HepG2 (cell line): ENCODE measurements at regions not wholly inside any gene's neighbourhood (a gene's known extent, or its start where the extent isn't known, plus 50 kb on each side); places are given as distances from the start of the nearest gene placed in this dataset.

Source experiments
- DPF2 ChIP-seq: sonication (generic); formaldehyde crosslinking; IDR thresholded peaks from 2 replicates; pipeline ENCODE4 v1.4.0; 2020; ENCODE audit warnings: mild to moderate bottlenecking, low read depth, missing genetic modification reagents, borderline replicate concordance
- EEA1 ChIP-seq: sonication (generic); formaldehyde crosslinking; IDR thresholded peaks from 2 replicates; pipeline ENCODE4 v1.5.1; 2020; ENCODE audit warnings: mild to moderate bottlenecking, missing genetic modification reagents, borderline replicate concordance
- FLYWCH1 ChIP-seq: sonication (generic); formaldehyde crosslinking; IDR thresholded peaks from 2 replicates; pipeline ENCODE4 v1.8.1; 2023; ENCODE audit warnings: mild to moderate bottlenecking, missing genetic modification reagents
- KLF6 ChIP-seq: IDR thresholded peaks from 2 replicates; pipeline ENCODE4 v1.8.0; 2016; ENCODE audit warnings: missing biosample characterization, missing genetic modification reagents
- KMT2A ChIP-seq: sonication (generic); formaldehyde crosslinking; IDR thresholded peaks from 2 replicates; pipeline ENCODE4 v1.4.0; 2020; ENCODE audit warnings: missing genetic modification reagents
- MED13 ChIP-seq: sonication (generic); formaldehyde crosslinking; IDR thresholded peaks from 2 replicates; pipeline ENCODE4 v1.5.0; 2020; ENCODE audit warnings: missing genetic modification reagents
- NFE2L1 ChIP-seq: sonication (generic); formaldehyde crosslinking; IDR thresholded peaks from 2 replicates; pipeline ENCODE4 v1.4.0; 2020; ENCODE audit warnings: missing genetic modification reagents, mild to moderate bottlenecking, borderline replicate concordance
- NONO ChIP-seq, 2 experiments: fragments of 450-650 bp in 1 of 2; sonication (generic) in 1 of 2; formaldehyde crosslinking in 1 of 2; IDR thresholded peaks in 1 of 2; conservative IDR thresholded peaks in 1 of 2; 2 replicates each; pipeline versions ENCODE4 v1.6.1 to v1.8.0; 2017 to 2022; ENCODE audit warnings: mild to moderate bottlenecking in 1 of 2, missing genetic modification reagents in 1 of 2, moderate library complexity in 1 of 2
- RFXANK ChIP-seq: IDR thresholded peaks from 2 replicates; pipeline ENCODE4 v1.6.1; 2016
- SRSF1 ChIP-seq: fragments of 200-400 bp; formaldehyde crosslinking; optimal IDR thresholded peaks from 2 replicates; pipeline ENCODE3; 2017; ENCODE audit warnings: mild to moderate bottlenecking, low read depth, low read length, moderate library complexity
- THRA ChIP-seq: sonication (generic); formaldehyde crosslinking; IDR thresholded peaks from 2 replicates; pipeline ENCODE4 v1.4.0; 2020; ENCODE audit warnings: missing genetic modification reagents, borderline replicate concordance
- TSC22D2 ChIP-seq: sonication (generic); formaldehyde crosslinking; IDR thresholded peaks from 2 replicates; pipeline ENCODE4 v1.5.1; 2020; ENCODE audit warnings: missing genetic modification reagents, mild to moderate bottlenecking, borderline replicate concordance
- WIZ ChIP-seq: sonication (generic); formaldehyde crosslinking; IDR thresholded peaks from 2 replicates; pipeline ENCODE4 v1.5.1; 2020; ENCODE audit warnings: mild to moderate bottlenecking, missing genetic modification reagents
- ZNF24 ChIP-seq: fragments of 450-650 bp; IDR thresholded peaks from 2 replicates; pipeline ENCODE4 v1.6.1; 2017; ENCODE audit warnings: antibody characterized with exemption, mild to moderate bottlenecking
- ZNF33B ChIP-seq: sonication (generic); formaldehyde crosslinking; IDR thresholded peaks from 2 replicates; pipeline ENCODE4 v1.5.1; 2020; ENCODE audit warnings: mild to moderate bottlenecking, missing genetic modification reagents
- ZNF350 ChIP-seq: sonication (generic); formaldehyde crosslinking; IDR thresholded peaks from 2 replicates; pipeline ENCODE4 v1.4.0; 2020; ENCODE audit warnings: mild to moderate bottlenecking, low read depth, missing genetic modification reagents, borderline replicate concordance
- ZNF557 ChIP-seq: sonication (generic); formaldehyde crosslinking; IDR thresholded peaks from 2 replicates; pipeline ENCODE4 v1.4.0; 2020; ENCODE audit warnings: missing genetic modification reagents
- ZNF780A ChIP-seq: sonication (generic); formaldehyde crosslinking; IDR thresholded peaks from 2 replicates; pipeline ENCODE4 v1.8.0; 2022; ENCODE audit warnings: mild to moderate bottlenecking, missing genetic modification reagents, moderate library complexity
- ZNF850 ChIP-seq: sonication (generic); formaldehyde crosslinking; conservative IDR thresholded peaks from 2 replicates; pipeline ENCODE4 v1.9.0; 2021; ENCODE audit warnings: mild to moderate bottlenecking, missing genetic modification reagents
- ZNF879 ChIP-seq: sonication (generic); formaldehyde crosslinking; IDR thresholded peaks from 2 replicates; pipeline ENCODE4 v1.8.1; 2023; ENCODE audit warnings: missing genetic modification reagents
- TF ChIP-seq, protein P1 (sequence below): sonication (generic); formaldehyde crosslinking; IDR thresholded peaks from 2 replicates; pipeline ENCODE4 v1.4.0; 2020; ENCODE audit warnings: mild to moderate bottlenecking, missing genetic modification reagents
- TF ChIP-seq, protein P2 (sequence below): IDR thresholded peaks from 2 replicates; pipeline ENCODE4 v1.6.1; 2016; ENCODE audit warnings: low read depth, borderline replicate concordance
- TF ChIP-seq, protein P3 (sequence below): sonication (generic); formaldehyde crosslinking; IDR thresholded peaks from 2 replicates; pipeline ENCODE4 v1.4.0; 2020; ENCODE audit warnings: missing genetic modification reagents

DNA sequence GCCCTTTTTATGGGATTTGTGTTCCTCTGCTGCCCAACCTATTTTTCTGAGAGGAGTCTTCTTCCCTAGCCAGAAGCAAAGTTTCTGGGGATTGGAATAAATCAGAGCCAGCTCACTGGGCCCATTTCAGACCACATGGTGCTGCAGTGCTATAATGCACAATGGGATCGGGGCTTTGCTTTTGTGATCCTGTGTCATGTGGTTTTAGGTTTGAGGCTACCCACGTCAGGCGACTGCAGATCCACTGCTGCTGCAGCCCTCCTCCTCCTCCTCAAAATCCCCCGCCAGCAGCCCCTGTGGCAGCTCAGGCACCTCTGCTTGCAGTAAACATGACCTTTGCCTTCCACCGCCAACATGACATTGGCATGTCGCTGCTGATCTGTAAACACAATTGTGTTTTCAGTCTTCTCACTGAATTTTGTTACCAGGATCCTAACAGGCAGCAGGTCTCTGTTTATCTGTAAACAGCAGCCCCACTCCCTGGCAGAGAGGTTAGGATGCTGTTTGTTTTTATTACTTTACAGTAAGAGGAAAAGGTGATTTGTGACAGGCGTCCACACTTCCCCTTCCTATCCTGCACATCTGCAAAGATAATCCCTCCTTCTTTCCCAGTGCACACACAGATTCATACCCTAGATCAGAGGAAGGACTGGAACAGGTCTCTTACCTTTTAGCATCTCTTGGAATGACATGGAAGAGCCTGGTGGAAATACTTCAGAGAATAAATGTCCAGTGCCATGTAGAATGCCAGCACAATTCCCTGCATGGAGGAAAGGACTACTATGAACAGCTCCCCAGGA lies 130.8 kb downstream of the FOXI3 start (continued):
- TF ChIP-seq SRSF1, result no peak
- no peak for TF ChIP-seq WIZ (CRISPR knock-in tag)
- peak; percentile 36; the same call in 1 of the 2 replicates for TF ChIP-seq THRA (CRISPR knock-in tag)
- TF ChIP-seq NFE2L1 (CRISPR knock-in tag), result no peak
- no peak for TF ChIP-seq ZNF557
- TF ChIP-seq ZNF879, result no peak
- no peak for TF ChIP-seq KMT2A (CRISPR knock-in tag)
- peak; percentile 38; the same call in 1 of the 2 replicates for TF ChIP-seq DPF2
- TF ChIP-seq, protein P1, sequence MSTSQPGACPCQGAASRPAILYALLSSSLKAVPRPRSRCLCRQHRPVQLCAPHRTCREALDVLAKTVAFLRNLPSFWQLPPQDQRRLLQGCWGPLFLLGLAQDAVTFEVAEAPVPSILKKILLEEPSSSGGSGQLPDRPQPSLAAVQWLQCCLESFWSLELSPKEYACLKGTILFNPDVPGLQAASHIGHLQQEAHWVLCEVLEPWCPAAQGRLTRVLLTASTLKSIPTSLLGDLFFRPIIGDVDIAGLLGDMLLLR (CRISPR knock-in tag), result no peak
- TF ChIP-seq, protein P2, sequence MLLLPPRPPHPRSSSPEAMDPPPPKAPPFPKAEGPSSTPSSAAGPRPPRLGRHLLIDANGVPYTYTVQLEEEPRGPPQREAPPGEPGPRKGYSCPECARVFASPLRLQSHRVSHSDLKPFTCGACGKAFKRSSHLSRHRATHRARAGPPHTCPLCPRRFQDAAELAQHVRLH (CRISPR knock-in tag), result no peak
- TF ChIP-seq ZNF24, result no peak
- TF ChIP-seq NONO (IDR thresholded peaks at IDR 0.05), result no peak
- peak; percentile 34; the same call in 1 of the 2 replicates for TF ChIP-seq NONO (CRISPR knock-in tag; conservative IDR thresholded peaks at IDR 0.05)
- no peak; the same call in 1 of the 2 replicates for TF ChIP-seq TSC22D2 (CRISPR knock-in tag)
- TF ChIP-seq ZNF33B, result 0 out of 2 replicates have a peak, but pooled peaks have one; percentile 71
- TF ChIP-seq ZNF850, result no peak
- TF ChIP-seq FLYWCH1, result no peak
- no peak for TF ChIP-seq RFXANK (CRISPR knock-in tag)
- no peak for TF ChIP-seq ZNF780A (CRISPR knock-in tag)
- no peak for TF ChIP-seq EEA1
- TF ChIP-seq KLF6 (CRISPR knock-in tag), result no peak
- TF ChIP-seq, protein P3, sequence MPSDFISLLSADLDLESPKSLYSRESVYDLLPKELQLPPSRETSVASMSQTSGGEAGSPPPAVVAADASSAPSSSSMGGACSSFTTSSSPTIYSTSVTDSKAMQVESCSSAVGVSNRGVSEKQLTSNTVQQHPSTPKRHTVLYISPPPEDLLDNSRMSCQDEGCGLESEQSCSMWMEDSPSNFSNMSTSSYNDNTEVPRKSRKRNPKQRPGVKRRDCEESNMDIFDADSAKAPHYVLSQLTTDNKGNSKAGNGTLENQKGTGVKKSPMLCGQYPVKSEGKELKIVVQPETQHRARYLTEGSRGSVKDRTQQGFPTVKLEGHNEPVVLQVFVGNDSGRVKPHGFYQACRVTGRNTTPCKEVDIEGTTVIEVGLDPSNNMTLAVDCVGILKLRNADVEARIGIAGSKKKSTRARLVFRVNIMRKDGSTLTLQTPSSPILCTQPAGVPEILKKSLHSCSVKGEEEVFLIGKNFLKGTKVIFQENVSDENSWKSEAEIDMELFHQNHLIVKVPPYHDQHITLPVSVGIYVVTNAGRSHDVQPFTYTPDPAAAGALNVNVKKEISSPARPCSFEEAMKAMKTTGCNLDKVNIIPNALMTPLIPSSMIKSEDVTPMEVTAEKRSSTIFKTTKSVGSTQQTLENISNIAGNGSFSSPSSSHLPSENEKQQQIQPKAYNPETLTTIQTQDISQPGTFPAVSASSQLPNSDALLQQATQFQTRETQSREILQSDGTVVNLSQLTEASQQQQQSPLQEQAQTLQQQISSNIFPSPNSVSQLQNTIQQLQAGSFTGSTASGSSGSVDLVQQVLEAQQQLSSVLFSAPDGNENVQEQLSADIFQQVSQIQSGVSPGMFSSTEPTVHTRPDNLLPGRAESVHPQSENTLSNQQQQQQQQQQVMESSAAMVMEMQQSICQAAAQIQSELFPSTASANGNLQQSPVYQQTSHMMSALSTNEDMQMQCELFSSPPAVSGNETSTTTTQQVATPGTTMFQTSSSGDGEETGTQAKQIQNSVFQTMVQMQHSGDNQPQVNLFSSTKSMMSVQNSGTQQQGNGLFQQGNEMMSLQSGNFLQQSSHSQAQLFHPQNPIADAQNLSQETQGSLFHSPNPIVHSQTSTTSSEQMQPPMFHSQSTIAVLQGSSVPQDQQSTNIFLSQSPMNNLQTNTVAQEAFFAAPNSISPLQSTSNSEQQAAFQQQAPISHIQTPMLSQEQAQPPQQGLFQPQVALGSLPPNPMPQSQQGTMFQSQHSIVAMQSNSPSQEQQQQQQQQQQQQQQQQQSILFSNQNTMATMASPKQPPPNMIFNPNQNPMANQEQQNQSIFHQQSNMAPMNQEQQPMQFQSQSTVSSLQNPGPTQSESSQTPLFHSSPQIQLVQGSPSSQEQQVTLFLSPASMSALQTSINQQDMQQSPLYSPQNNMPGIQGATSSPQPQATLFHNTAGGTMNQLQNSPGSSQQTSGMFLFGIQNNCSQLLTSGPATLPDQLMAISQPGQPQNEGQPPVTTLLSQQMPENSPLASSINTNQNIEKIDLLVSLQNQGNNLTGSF (CRISPR knock-in tag), result no peak
- TF ChIP-seq ZNF350 (CRISPR knock-in tag), result peak; percentile 74
- no peak for TF ChIP-seq MED13
